GM11168 (cell line): ENCODE measurements at regions not wholly inside any gene's neighbourhood (a gene's known extent, or its start where the extent isn't known, plus 50 kb on each side); places are given as distances from the start of the nearest gene placed in this dataset.

Experiments used
- in situ Hi-C: fragments of 300-500 bp; cut with MboI; formaldehyde crosslinking; loops from one replicate; pipeline ENCODE4 v1.12.0; 2022; ENCODE audit warnings: low sequenced_read_pairs; ENCODE audit not compliant: unreplicated experiment

DNA sequence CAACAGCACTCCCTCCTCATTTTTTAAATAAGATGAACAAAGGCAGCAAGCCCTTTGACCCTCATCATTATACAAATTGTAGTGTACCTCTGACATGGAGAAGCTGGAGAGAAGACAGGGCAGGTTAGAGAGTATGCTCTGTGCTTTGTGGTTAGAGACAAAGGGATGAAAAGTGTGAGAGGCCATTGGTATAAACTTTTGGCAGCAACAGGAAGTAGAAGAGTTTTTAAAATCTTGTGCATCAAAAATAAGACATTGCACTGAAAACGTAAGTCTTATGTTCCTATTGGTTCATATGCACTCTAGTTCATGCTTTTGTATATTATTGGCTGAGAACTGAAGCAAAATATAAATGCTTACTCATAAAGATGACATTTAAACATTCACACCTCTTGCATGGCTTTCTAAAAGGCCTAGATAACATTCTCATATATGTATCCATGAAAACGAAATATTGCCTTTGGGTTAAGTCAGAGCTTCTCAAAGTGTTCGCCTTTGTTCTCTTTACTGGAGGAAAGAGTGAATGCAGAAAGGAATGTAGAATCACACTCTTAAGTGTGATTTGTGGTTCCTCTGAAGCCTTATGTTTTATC lies 158.0 kb downstream of the PALM2AKAP2 start:
- in situ Hi-C loops: no loop called here

DNA sequence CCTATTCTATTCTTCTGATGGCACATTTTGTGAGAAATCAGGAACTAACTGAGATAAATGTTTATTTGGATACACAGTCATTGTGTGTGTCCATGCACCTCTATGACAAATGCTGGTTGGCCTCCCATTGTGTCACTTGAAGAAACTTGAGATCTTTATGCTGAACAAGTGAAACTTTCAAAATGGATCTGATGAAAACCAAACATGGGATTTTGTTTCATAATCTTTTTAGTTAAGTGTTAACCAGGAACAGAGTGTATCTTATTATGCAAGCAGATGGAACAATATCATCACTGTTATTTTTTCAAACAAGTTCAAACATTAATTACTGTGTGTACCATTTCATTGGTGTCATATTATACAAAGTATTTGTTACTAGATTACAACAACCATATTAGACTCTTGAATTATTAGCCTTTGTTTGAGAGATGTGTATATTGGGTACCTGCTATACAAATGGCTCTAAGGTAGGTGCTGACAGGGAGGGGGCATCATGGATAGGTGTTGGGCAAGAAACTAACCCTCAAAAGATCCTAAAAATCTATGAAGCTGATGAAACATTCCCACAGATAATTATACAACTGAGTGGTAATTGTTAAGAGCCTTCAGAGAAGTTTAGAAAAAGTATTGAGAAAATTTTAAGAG lies 159.8 kb downstream of the PALM2AKAP2 start:
- in situ Hi-C loops: no loop called here

DNA sequence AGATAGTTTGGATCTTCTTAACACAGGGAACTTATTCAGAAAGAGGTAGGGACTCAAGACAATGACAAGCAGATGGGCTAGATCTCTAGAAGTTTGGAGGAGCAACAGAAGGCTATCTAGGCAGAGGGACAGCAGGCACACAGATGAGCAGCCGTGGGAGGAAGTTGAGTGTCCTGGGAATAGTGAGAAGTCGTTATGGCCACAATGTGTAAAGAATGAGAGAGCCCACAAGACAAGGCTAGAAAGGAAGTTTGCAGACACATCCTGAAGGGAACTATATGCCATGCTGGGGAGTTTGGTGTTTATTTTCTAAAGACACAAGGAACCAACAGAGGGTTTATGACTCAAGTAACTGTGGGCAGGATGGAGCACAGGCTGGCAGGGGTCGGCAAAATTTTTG lies 160.6 kb downstream of the PALM2AKAP2 start:
- in situ Hi-C loops: no loop called here

DNA sequence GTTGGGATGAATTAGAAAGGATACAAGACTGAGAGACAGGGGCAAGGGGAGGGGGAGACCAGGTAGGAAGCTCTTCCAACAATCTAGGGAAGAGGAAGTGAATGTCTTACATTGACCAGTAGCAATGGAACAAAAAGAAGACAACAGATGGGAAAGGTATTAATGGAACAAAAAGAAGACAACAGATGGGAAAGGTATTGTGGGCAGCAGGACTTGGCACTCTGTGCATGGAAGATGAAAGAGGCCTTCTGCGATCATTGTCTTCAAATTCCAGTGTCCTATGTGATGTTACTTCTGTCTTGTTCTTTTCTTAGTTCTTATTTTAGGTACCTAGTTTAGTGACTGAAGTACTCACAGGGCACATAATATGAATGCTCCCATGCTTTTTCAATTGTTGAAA lies 161.8 kb downstream of the PALM2AKAP2 start:
- in situ Hi-C loops: no loop called here

DNA sequence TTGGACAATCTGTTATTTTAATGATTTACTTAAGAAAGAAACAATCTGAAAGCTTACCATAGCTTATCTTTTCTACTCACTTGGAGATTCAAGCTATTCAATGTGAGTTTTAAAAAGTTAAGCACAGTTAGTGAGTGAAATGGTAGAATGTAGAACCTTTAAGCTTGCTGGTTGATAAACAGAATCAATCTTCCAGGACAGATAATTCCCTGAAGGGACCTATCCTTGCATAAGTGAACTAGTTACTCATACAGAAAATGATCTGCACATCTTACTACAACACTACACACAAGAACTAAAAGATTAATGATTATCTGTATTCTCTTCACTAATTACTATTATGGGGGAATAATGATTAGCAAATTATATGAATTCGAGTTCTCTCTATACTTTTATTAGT lies 165.6 kb downstream of the PALM2AKAP2 start:
- in situ Hi-C loops: no loop called here

DNA sequence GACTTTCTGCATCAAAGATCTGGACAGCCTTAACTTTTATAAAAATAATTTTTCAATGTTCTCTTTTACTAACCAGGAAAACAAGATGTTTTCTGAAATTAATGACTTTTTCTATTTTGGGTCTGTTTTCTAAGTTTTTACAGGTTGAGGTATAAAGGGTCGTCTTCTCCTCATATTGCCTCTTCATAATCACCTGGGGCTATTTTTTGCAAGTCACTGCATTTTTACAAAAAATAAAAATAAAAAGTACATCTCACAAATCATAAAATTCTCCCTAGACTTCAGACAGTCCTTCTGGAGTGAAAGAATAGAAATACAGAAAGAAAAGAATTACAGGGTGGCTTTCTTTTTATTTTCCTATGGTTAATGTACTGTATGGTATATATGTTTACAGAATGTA lies 168.5 kb downstream of the PALM2AKAP2 start:
- in situ Hi-C loops: no loop called here

DNA sequence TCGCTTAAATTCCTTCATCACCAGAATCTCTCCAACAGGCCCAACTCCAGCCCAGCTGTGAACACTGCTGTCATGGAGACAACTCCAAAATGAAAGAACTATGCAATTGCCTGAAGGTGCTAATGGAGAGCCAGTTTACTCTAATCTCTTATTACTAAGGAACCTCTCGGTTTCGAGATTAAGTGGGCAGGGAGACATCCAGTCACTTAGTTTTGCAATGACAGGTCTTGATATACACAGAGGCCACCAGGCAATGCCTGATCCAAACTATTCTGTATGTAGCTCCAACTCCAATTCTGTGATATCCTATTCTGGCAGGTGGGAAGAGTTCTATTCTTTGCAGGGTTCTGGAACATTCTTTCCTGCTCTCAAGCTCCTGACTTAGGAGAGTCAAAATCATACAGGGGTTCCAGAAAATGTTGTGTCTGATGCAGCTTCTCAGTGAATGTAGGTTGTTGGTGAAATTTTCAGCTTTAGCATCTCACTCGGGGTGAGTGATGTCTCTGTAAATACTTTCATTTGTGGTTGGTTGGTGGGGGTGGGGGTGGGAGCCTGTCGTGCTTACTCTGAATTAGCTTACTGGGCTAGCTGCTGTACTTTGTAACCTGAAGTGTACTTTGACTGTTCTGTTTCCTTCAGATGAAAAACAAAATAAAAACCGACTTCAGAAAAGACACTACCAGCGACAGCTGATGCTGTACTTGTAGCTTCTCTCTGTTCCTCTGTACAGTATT lies 170.9 kb downstream of the PALM2AKAP2 start:
- in situ Hi-C loops: loop anchor here (5.0 kb wide), 1 partner anchor 34 kb away; no protein-coding TSS in a partner anchor

DNA sequence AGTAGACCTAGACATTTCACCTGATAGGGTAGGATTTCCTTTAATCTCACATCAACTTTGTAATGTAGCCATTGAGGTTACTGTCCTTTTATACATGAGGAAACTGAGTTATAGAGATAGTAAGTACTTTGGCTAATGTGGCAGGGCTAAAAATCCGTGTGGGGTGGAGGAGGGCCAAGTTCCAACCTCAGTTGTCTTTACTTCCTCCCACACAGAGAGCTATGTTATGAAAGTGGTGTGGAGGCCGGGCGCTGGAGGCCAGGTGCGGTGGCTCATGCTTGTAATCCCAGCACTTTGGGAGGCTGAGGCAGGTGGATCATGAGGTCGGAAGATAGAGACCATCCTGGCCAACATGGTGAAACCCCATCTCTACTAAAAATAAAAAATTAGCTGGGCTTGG lies 173.3 kb downstream of the PALM2AKAP2 start:
- in situ Hi-C loops: loop anchor here (5.0 kb wide), 1 partner anchor 36 kb away; no protein-coding TSS in a partner anchor

DNA sequence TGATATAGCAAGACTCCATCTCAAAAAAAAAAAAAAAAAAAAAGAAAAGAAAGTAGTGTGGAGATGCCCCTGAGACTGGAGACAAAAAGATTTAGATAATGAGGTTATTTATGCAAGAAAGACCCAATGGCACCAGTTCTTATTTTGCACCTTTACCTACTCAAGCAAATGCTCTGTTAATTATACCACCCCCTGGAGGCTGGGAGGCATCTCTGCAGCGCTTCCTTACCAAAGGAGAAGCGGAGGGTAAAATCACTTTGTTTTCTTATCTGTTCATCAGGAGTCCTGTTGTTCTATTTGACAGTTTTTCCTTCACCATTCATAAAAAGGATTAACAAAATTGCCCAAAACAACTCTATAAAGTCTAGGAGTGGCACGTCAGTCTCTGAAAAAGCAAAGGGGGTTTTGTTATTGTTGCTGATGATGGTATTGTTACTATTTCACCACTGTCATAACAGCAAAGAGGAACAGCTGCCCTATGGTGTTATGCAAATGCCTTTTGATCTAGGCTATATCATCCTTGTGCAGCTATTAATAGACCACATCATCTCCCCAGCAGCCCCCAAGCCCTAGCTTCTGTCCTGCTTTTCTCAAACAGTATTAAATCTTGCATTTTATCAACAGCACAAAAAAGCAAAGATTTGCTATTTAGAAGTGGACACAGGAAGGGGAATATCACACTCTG lies 174.0 kb downstream of the PALM2AKAP2 start:
- in situ Hi-C loops: loop anchor here (5.0 kb wide), 1 partner anchor 37 kb away; no protein-coding TSS in a partner anchor

DNA sequence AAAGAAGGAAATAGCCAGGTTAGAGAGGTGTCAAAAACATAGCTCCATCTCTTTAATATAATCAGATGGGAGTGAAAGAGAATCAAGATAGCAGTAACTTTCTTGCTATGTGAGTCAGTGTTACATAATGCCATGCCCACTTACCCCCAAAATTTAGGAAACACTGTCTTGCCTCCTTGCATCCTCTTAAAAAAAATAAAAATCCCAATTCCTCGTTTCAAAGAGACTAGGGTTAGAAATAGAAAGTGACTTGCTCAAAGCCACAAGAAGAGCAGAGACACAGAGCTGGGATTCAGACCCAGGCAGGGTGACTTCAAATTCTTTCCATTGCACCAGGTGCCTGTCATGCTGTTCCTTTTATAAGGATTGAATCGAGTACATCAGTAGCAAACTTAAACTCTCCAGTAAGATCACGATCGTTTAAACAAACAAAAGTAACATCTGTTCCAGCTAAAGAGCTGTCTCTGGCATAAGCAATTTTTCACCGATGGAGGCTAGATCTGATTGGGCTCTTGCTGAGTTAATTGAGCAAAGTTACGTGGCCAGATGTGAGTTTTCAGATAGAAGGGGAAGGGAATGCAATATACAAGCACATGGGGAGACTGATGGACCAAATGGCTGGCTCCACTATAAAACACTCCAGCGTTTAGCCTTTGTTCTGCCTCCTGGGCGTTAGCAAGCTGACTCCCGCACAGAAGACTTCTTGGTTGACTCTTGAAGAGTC lies 176.9 kb downstream of the PALM2AKAP2 start:
- in situ Hi-C loops: no loop called here

DNA sequence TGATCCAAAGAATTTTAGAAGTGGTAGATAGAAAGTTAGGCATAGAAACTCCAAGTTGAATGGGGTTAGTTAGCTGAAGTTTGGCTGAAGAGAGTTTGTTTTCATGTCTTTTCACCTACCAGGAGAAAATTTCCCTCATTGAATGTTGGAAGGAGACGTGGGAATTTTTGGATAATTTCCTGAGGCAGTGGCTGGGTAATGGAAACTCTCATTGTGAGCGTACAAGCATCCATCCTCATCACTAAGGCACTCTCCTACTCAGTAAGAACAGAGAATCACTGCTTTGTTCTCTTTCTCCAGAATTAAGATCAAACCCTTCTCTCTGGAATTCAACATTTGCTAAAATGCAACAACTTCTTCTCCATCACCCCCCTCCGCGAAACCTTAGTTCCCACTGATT lies 179.7 kb downstream of the PALM2AKAP2 start:
- in situ Hi-C loops: no loop called here

DNA sequence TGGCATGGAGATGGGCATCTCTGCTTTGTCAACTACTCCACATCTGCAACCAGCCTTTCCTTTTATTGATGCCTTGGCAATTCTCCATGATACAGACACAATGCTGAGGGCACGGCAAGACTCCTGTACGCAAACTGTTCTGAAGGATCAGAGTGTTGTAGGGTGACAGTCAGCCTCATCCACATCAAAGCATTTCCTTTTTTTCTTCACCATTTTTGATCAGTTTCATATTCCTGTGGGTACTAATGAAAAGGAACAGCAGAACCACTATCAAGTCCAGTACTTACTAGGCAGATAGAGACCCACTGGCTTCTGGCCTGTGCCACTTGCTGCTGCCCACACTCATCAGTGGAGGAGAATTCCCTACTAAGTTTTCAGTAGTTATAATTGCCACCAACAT lies 181.6 kb downstream of the PALM2AKAP2 start:
- in situ Hi-C loops: no loop called here

DNA sequence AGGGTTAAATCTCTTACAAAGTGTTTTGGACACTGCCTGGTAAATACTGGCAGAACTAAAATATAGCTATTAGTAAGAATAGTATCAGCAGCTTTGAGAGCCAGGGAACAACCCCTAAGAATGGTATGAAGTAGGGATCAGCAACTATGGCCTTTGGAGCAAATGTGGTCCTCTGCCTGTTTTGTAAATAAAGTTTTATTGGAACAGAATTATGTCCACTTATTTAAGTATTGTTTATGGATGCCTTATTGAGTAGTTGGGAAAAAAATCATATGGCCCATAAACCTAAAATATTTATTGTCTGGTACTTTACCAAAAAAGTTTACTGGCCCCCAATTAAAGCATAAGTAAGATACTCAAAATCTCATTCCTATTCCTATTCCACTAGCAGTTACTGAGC lies 182.2 kb downstream of the PALM2AKAP2 start:
- in situ Hi-C loops: no loop called here

DNA sequence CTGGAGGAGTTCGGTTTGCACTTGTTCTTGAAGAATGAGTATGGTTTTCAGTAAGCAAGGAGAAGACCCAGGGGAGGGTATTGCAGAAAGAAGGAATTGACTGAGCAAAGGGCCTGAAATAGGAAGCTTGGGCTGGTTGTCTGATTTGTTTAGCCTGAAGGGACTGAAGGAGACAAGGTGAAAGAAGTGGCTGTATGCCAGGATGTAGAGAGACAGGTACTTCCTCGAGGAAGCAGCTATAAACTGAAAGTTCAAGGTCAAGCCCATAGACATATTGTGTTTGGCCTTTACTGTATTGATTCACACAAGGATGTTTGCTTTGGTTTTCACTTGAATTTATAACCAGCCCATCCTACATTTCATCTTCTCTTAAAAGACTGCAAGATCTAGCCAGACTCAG lies 183.1 kb downstream of the PALM2AKAP2 start:
- in situ Hi-C loops: no loop called here

DNA sequence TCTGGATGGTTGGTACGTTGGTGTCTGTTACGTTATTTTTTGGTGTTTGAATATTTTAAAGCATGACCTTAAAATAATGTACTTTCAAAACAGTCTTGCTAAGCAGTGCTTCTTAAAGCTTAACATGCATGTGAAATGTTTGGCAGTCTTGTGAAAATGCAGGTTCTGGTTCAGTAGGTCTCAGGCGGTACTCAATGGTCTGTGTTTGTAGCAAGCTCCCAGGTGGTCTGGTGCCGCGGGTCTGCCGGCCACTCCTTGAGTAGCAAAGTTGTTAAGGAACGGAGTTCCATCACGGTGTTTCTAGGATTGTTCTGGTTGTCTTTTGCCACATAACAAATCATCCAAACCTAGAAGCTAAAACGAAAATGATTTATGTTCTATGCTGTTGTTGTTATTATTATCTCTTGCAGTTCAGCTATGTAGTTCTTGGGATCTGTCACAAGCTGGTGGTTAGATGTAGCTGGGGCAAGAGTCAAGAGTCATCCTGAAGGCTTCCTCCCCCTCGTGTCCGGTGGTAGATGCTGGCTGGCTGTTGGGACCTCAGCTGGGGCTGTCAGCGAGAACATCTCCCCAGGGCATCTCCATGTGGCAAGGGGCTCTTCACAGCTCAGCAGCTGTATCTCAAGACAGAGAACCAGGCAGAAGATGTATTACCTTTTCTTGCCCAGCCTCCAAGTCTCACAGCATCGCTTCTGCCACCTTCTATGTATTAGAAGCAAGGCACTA lies 186.8 kb downstream of the PALM2AKAP2 start:
- in situ Hi-C loops: no loop called here

DNA sequence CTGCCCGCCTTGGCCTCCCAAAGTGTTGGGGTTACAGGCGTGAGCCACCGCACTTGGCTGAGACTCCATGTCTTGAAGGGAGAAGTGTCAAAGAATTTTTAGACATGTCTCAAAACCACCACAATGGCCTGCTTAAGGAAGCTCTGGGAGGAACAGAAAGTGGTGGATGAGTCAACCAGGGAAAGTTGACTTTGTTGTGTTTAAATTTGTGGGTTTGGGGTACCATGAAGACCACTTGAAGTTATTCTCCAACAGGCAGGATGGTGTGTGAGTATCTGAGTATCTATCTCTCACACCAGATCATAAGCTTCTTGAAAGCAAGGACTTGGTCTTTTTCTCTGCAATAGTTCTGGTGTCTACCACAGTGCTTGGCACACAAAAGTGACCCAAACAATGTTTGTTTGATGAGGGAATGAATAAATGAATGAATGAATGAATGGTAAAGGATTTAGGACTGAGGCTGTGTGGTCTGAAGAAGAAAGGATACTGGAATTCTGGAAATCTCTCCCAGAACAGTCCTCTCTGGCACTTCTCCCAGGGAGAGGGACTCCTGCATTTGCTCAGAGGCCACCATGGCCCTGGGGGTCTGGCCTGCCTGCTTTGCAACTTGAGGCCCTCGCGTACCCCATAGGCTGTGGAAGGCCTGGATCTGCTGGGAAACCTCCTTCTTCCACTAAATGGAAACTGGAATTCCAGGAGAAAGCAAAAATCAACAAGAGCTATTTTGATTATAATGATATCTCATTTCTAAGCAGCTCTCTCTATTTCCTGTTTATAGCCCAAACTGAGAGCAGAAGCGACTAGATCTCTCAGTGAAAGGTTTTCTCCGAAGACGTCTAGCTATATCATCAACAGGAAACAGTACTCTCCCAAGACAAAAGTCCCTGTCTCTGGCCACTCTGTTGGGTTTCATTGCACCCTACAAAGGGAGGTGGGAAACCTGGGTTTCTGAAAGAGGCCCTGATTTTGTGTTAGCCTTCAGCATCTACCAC lies 187.9 kb downstream of the PALM2AKAP2 start:
- in situ Hi-C loops: no loop called here

DNA sequence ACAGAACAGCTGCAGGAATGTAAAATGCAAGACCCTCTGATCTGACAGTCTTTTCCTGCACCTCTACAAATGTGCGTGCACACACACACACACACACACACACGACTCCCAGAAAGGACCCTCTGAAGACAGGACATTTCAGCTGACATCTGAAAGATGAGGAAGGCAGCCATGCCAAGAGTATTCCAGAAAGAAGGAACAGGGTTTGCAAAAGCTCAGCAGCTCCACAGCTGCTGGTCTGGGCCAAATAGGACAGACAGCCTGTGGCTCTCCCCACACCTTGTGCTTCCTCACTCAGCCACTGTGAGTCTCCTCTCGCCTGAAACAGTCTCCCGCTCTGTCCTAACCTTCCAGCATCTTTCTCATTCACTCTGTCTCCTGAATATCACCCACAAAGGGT lies 189.0 kb downstream of the PALM2AKAP2 start:
- in situ Hi-C loops: no loop called here

DNA sequence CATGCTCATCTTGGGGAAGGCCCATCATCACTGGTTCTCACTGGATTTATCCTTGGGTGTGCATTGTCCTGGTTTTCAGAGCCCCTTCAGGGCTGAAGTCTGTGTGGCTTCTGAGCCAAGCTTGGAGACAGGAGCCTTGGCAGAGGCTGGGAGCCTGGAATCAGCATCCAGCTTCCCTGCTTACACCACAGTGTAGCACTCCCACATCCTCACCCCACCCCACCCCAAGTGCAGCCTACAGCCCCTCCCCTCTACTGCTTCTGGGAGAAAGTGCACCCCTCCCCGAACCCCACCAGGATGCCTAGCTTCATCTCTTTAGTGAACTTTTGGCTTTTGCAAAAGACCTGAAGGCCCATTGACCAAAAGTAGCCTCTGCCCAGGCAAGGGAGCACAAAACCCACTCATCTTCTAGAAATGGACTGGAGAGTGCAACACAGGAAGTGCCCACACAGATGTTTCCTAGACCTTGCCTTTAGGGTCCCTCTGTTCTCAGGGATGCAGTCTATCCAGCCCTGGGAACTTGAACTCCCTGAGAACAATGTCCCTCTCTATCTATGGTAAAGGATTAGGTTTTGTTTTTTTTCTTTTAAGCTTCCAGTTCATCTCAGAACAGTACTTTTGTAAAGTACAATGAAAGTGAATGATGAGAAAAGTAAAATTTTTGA lies 189.7 kb downstream of the PALM2AKAP2 start:
- in situ Hi-C loops: loop anchor here (5.0 kb wide), 1 partner anchor 83 kb away; no protein-coding TSS in a partner anchor
